Esophagus (tissue), 2 donors: ENCODE measurements at regions not wholly inside any gene's neighbourhood (a gene's known extent, or its start where the extent isn't known, plus 50 kb on each side); places are given as distances from the start of the nearest gene placed in this dataset.
"Not testable (repeated sequence)": the region's sequence is repeated elsewhere in the genome, so short reads cannot be mapped to it uniquely, and the experiment has no call there.

ENCODE experiments used
- H3K27ac ChIP-seq, 2 donors: one replicate each; pipeline ENCODE4 v1.5.1; 2013; ENCODE audit warnings: low read depth in 2 of 2, mild to moderate bottlenecking in 2 of 2, inconsistent platforms in 1 of 2, low read length in 1 of 2, moderate library complexity in 1 of 2
- H3K27me3 ChIP-seq, 2 donors: one replicate each; pipeline ENCODE4 v1.6.1; 2013; ENCODE audit warnings: low read length in 2 of 2, control low read depth in 1 of 2, mild to moderate bottlenecking in 1 of 2; ENCODE audit not compliant: insufficient read depth in 2 of 2, control insufficient read depth in 1 of 2
- H3K36me3 ChIP-seq, 2 donors: one replicate each; pipeline ENCODE4 v1.6.1; 2013; ENCODE audit warnings: low read length in 1 of 2; ENCODE audit not compliant: control insufficient read depth in 2 of 2, insufficient read depth in 2 of 2
- H3K4me1 ChIP-seq, 2 donors: one replicate each; pipeline ENCODE4 v1.6.1; 2013; ENCODE audit warnings: low read length in 1 of 2; ENCODE audit not compliant: control insufficient read depth in 2 of 2, insufficient read depth in 2 of 2
- H3K4me3 ChIP-seq, 2 donors: one replicate each; pipeline ENCODE4 v1.5.1; 2013; ENCODE audit warnings: low read length in 2 of 2, mild to moderate bottlenecking in 2 of 2, low read depth in 1 of 2, moderate library complexity in 1 of 2
- H3K9me3 ChIP-seq, 2 donors: one replicate each; pipeline ENCODE4 v1.6.1; 2013; ENCODE audit warnings: mild to moderate bottlenecking in 2 of 2, low read depth in 1 of 2, low read length in 1 of 2, moderate library complexity in 1 of 2; ENCODE audit not compliant: control insufficient read depth in 2 of 2, insufficient read depth in 1 of 2
- WGBS, 2 donors: extraction: QIAGEN DNeasy Blood & Tissue Kit; methylation state at CpG; one replicate each; pipeline ENCODE4 v1.1.7; 2013; 5-methylcytosine and 5-hydroxymethylcytosine counted together
- donor health status: healthy with polysubstance abuse.
- donor health status: Bipolar disorder and iron deficiency.

- Histone ChIP-seq H3K36me3 (no peaks in the 10 kb centered on the region), H3K27me3 (no peaks in the 10 kb centered on the region), H3K9me3 (peaks cover 0 to 2% of the 10 kb centered on the region in 2 donors), H3K4me3 (no peak overlapping the region), H3K27ac (no peak overlapping the region), H3K4me1 (no peaks in the 10 kb centered on the region)
- 73 to 88% methylated on average over 5 of the region's 5 CpGs for WGBS, 2 donors
Observed at GRCh38 chr4:130074096-130074495, 978.1 kb downstream of the C4orf33 start.

DNA sequence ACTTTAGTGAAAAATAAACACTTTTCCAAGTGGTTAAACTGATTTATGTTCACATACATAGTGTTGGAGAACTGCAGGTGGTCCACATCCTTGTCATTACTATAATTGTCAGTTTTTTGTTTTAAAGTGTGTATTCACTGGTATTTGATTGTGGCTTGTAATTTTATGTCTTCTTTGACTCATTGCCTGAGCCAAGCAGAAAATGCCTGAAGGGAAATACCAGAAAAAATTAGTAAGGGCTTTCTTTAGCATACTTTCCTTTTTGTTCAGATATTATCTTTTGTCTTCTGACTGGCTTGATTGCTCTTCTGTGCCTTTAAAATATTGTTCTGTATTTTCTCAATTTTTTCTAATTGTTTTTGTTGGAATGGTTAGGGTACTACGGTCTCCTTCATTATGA lies 981.3 kb downstream of the C4orf33 start:
- WGBS, 2 donors, result 61 to 83% methylated on average over 1 of the region's 1 CpG
- no peak overlapping the region for H3K4me3 ChIP-seq
- no peaks in the 10 kb centered on the region for H3K36me3 ChIP-seq
- H3K27me3 ChIP-seq, result no peaks in the 10 kb centered on the region
- peaks cover 0 to 2% of the 10 kb centered on the region in 2 donors for H3K9me3 ChIP-seq
- no peaks in the 10 kb centered on the region for H3K4me1 ChIP-seq
- H3K27ac ChIP-seq, result no peak overlapping the region

DNA sequence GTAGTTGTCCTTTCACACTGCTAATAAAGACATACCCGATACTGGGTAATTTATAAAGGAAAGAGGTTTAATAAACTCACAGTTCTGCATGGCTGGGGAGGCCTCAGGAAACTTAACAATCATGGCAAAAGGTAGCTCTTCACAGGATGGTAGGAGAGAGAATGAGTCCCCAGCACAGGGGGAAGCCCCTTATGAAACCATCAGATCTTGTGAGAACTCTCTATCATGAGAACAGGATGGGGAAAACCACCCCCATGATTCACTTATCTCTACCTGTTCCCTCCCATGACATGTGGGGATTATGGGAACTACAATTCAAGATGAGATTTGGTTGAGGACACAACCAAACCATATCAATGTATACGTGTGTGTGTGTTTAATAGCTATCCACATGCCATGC lies 983.1 kb downstream of the C4orf33 start:
- not testable (repeated sequence) for H3K4me3 ChIP-seq, H3K27ac ChIP-seq, H3K27me3 ChIP-seq, H3K9me3 ChIP-seq, H3K4me1 ChIP-seq, H3K36me3 ChIP-seq
- WGBS, 2 donors, result 66 to 79% methylated on average over 2 of the region's 2 CpGs

DNA sequence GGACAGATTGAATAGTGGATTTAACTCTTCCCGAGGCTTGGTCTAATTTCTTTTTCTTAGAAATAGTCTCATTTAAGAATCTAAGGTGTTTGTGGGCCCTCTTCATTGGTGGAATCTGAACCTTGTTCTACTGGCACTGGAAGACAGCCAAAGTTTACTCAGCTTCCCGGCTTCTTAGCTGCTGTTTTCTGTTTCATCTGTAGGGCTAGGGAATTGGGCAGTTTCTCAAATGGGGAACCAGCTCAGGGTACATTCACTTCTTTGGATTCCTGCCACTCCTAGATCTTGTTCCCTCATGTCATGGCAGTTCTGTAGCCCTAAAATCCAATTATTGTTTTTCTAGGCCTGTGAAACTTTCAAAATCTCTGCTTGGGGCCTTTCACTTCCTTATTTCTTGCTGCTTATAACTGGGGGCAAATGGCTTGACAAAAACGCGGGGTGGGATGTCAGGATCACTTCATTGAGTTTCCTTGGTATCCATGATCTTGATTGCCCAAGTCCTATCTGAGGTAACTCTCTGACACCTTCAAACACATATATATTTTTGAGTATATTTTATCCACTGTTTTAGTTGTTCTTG lies 985.0 kb downstream of the C4orf33 start:
- no peaks in the 10 kb centered on the region for H3K4me1 ChIP-seq
- no peaks in the 10 kb centered on the region for H3K36me3 ChIP-seq
- no peaks in the 10 kb centered on the region for H3K9me3 ChIP-seq
- no peak overlapping the region for H3K4me3 ChIP-seq
- WGBS, 2 donors, result 69% methylated on average over 4 of the region's 4 CpGs
- no peak overlapping the region for H3K27ac ChIP-seq
- H3K27me3 ChIP-seq, result no peaks in the 10 kb centered on the region

DNA sequence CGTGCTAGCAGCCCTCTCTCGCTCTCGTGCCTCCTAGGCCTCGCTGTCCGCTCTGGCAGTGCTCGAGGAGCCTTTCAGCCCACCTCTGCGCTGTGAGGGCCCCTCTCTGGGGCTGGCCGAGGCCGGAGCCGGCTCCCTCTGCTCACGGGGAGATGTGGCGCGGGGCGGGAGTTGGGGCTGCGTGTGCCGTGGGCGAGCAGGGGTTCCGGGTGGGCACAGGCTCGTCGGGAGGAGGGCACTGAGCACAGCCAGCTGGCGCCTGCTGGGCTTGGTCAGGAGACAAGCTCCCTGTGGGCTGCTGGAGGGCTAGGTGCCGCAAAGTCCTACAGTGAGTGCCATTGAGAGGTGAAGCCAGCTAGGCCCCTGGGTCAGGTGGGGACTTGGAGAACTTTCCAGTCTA lies 994.5 kb downstream of the C4orf33 start:
- WGBS, 2 donors, result 92 to 95% methylated on average over 22 of the region's 22 CpGs

GRCh38 chr4:130092187-130093015 lies 996.4 kb downstream of the C4orf33 start:
- 50 to 61% methylated on average over 8 of the region's 8 CpGs for WGBS, 2 donors
- Histone ChIP-seq H3K4me3 (no peak overlapping the region), H3K36me3 (no peaks in the 10 kb centered on the region), H3K27me3 (no peaks in the 10 kb centered on the region), H3K9me3 (peaks cover 2 to 3% of the 10 kb centered on the region in 2 donors), H3K4me1 (no peaks in the 10 kb centered on the region), H3K27ac (no peak overlapping the region)

More for the DNA sequence above, 994.5 kb downstream of the C4orf33 start:
- H3K27me3 ChIP-seq, result no peaks in the 10 kb centered on the region
- no peaks in the 10 kb centered on the region for H3K4me1 ChIP-seq
- no peaks in the 10 kb centered on the region for H3K36me3 ChIP-seq
- no peak overlapping the region for H3K27ac ChIP-seq
- H3K4me3 ChIP-seq, result no peak overlapping the region
- H3K9me3 ChIP-seq, result peaks cover 2 to 3% of the 10 kb centered on the region in 2 donors

DNA sequence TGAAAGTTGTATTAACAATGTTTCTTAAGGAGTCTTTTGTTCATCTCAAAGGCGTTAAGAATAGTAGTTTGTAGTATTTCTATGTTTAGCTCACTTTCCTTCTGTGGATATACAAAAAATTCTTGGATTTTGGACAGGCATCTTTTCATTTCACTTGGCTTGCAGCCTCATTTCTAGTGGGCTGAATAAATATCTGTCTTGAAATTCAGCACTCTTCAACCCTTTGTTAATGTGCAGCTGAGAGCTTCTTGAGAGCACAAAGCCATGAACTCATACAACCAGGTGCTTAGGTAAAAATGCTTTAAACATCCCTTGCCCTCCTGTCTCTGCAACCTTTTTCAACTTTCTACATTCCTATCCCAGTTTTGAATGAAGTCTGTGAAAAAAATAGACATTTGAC lies 1003.2 kb downstream of the C4orf33 start:
- Histone ChIP-seq H3K27ac (no peak overlapping the region), H3K4me3 (no peak overlapping the region)
- WGBS, 2 donors, result 12 to 33% methylated on average over 1 of the region's 1 CpG

GRCh38 chr4:130110189-130110588 lies 1014.2 kb downstream of the C4orf33 start:
- Histone ChIP-seq H3K27me3 (no peaks in the 10 kb centered on the region), H3K9me3 (peaks cover 0 to 2% of the 10 kb centered on the region in 2 donors), H3K36me3 (no peaks in the 10 kb centered on the region), H3K4me3 (no peak overlapping the region), H3K4me1 (no peaks in the 10 kb centered on the region), H3K27ac (no peak overlapping the region)

More for the DNA sequence above, 1003.2 kb downstream of the C4orf33 start:
- Histone ChIP-seq H3K9me3 (no peaks in the 10 kb centered on the region), H3K27me3 (no peaks in the 10 kb centered on the region), H3K4me1 (no peaks in the 10 kb centered on the region), H3K36me3 (no peaks in the 10 kb centered on the region)

GRCh38 chr4:130110770-130111169 lies 1014.8 kb downstream of the C4orf33 start:
- H3K27ac ChIP-seq, result no peak overlapping the region
- no peaks in the 10 kb centered on the region for H3K4me1 ChIP-seq
- H3K27me3 ChIP-seq, result no peaks in the 10 kb centered on the region
- no peaks in the 10 kb centered on the region for H3K36me3 ChIP-seq
- H3K4me3 ChIP-seq, result no peak overlapping the region
- peaks cover 0 to 2% of the 10 kb centered on the region in 2 donors for H3K9me3 ChIP-seq
- 31 to 46% methylated on average over 1 of the region's 1 CpG for WGBS, 2 donors

DNA sequence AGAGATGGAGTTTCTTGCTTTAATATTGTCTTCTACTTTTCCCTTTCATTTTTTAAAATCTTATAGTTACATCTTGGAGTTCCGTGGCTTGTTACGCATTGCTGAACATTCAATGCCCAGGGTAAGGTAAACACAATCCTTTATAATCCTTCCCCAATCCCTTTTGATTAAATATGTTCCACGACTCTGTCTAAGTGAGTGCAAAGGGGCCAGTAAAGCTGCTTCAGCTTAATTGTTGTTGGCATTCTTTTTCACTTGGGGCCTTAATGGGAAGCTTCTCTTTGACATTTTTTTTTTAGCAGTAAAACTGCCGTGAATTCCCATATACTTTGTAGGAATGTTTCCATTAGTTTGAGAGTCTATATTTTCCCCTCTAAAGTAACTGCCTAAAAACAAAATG lies 1028.1 kb downstream of the C4orf33 start:
- H3K27ac ChIP-seq, result no peak overlapping the region
- no peaks in the 10 kb centered on the region for H3K36me3 ChIP-seq
- no peak overlapping the region for H3K4me3 ChIP-seq
- H3K9me3 ChIP-seq, result no peaks in the 10 kb centered on the region
- H3K4me1 ChIP-seq, result no peaks in the 10 kb centered on the region
- 27 to 48% methylated on average over 4 of the region's 4 CpGs for WGBS, 2 donors
- H3K27me3 ChIP-seq, result no peaks in the 10 kb centered on the region
